Hepatocyte (in vitro differentiated cells): ENCODE measurements at regions not wholly inside any gene's neighbourhood (a gene's known extent, or its start where the extent isn't known, plus 50 kb on each side); places are given as distances from the start of the nearest gene placed in this dataset.

ENCODE experiments used
- DNase-seq: peaks from one replicate; pipeline ENCODE4 v3.0.0-alpha.2; 2016; ENCODE audit warnings: low spot score
- H2AFZ ChIP-seq: fragments of 200-600 bp; sonication (generic); 2 replicates; pipeline ENCODE4 v1.6.0; 2016; ENCODE audit warnings: antibody characterized with exemption, mild to moderate bottlenecking
- H3K27ac ChIP-seq: fragments of 200-600 bp; sonication (generic); 2 replicates; pipeline ENCODE4 v1.5.1; 2016; ENCODE audit warnings: mild to moderate bottlenecking
- H3K27me3 ChIP-seq: fragments of 200-600 bp; sonication (generic); 2 replicates; pipeline ENCODE4 v1.6.1; 2016
- H3K36me3 ChIP-seq: fragments of 200-600 bp; sonication (generic); replicated peaks from 2 replicates; pipeline ENCODE4 v1.5.1; 2016; ENCODE audit warnings: low read depth; ENCODE audit not compliant: insufficient read depth
- H3K4me1 ChIP-seq: fragments of 200-600 bp; sonication (generic); 2 replicates; pipeline ENCODE4 v1.5.1; 2016; ENCODE audit warnings: mild to moderate bottlenecking, moderate library complexity; ENCODE audit not compliant: insufficient read depth
- H3K4me2 ChIP-seq: fragments of 200-600 bp; sonication (generic); 2 replicates; pipeline ENCODE4 v1.6.0; 2016
- H3K4me3 ChIP-seq: fragments of 200-600 bp; sonication (generic); 2 replicates; pipeline ENCODE4 v1.5.1; 2016; ENCODE audit warnings: mild to moderate bottlenecking
- H3K79me2 ChIP-seq: fragments of 200-600 bp; sonication (generic); 2 replicates; pipeline ENCODE4 v1.6.0; 2017; ENCODE audit warnings: mild to moderate bottlenecking
- H3K9me2 ChIP-seq: fragments of 200-600 bp; sonication (generic); replicated peaks from 2 replicates; pipeline ENCODE4 v1.6.0; 2017; ENCODE audit warnings: mild to moderate bottlenecking; ENCODE audit not compliant: insufficient read depth
- H3K9me3 ChIP-seq: fragments of 200-600 bp; sonication (generic); 2 replicates; pipeline ENCODE4 v1.5.1; 2016; ENCODE audit warnings: low read depth, mild to moderate bottlenecking
- H4K20me1 ChIP-seq: fragments of 200-600 bp; sonication (generic); 2 replicates; pipeline ENCODE4 v1.6.0; 2016; ENCODE audit warnings: mild to moderate bottlenecking; ENCODE audit not compliant: insufficient read depth, poor library complexity, severe bottlenecking
- EZH2 ChIP-seq: fragments of 200-600 bp; sonication (generic); IDR thresholded peaks from 2 replicates; pipeline ENCODE4 v1.6.1; 2016; ENCODE audit warnings: antibody characterized with exemption, mild to moderate bottlenecking, borderline replicate concordance
- EZH2phosphoT487 ChIP-seq: fragments of 200-600 bp; sonication (generic); IDR thresholded peaks from one replicate; pipeline ENCODE4 v1.6.1; 2018; ENCODE audit warnings: antibody characterized with exemption, mild to moderate bottlenecking, low read depth, moderate library complexity; ENCODE audit not compliant: unreplicated experiment, severe bottlenecking
- WGBS: methylation state at CpG from one replicate; pipeline ENCODE4 v1.1.6; 2016; ENCODE audit warnings: low lambda C conversion rate; ENCODE audit errors: missing lambda C conversion rate; 5-methylcytosine and 5-hydroxymethylcytosine counted together
- TF ChIP-seq, protein P1 (sequence below): fragments of 200-600 bp; sonication (generic); IDR thresholded peaks from 2 replicates; pipeline ENCODE4 v1.5.1; 2016; ENCODE audit warnings: antibody characterized with exemption, mild to moderate bottlenecking; ENCODE audit not compliant: poor library complexity

DNA sequence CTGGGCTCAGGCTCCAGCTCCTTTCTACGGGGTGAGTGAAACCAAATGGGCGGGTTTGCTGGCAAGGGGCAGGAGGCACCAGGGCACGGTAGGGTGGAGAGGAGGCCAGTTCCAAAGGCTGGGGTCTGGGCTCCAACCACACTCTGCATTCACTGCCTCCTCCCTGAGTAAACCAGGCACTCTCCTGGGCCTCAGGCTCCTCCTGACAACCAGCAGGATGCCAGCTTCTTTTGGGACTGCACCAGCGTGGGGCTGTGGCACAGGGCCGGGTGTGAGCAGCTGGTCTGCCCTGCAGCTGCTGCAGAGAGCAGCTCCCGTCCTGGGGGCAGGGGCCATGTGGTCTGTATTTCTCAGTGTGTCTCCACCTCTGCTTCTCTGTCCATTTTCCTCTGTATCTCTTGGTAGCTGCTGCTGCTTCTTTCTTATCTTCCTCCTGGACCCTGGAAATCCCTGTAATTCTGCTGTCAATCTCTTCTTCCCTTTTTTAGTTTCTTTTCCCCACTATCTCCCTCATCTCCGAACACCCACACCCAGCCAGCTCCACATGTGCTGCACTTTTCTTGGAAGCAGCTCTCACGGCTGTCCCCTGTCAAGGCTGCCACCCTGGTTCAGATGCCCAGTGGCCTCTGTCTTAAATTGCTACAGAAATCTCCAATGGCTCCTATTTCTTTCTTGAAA, 54.9 kb upstream of the TBC1D21 start:
- Histone ChIP-seq H3K79me2 (no peaks in the 10 kb centered on the region), H3K4me1 (no peaks in the 10 kb centered on the region), H3K9me3 (no peaks in the 10 kb centered on the region), H4K20me1 (no peaks in the 10 kb centered on the region), H3K4me3 (no peak overlapping the region), H2AFZ (no peak overlapping the region), H3K4me2 (no peak overlapping the region), H3K9me2 (no peaks in the 10 kb centered on the region), H3K27ac (no peak overlapping the region), H3K36me3 (no peaks in the 10 kb centered on the region), H3K27me3 (no peaks in the 10 kb centered on the region)
- DNase-seq, result no peak
- 73% methylated on average over 8 of the region's 8 CpGs for WGBS
- no peak for TF ChIP-seq EZH2
- TF ChIP-seq EZH2phosphoT487, result no peak
- TF ChIP-seq, protein P1, sequence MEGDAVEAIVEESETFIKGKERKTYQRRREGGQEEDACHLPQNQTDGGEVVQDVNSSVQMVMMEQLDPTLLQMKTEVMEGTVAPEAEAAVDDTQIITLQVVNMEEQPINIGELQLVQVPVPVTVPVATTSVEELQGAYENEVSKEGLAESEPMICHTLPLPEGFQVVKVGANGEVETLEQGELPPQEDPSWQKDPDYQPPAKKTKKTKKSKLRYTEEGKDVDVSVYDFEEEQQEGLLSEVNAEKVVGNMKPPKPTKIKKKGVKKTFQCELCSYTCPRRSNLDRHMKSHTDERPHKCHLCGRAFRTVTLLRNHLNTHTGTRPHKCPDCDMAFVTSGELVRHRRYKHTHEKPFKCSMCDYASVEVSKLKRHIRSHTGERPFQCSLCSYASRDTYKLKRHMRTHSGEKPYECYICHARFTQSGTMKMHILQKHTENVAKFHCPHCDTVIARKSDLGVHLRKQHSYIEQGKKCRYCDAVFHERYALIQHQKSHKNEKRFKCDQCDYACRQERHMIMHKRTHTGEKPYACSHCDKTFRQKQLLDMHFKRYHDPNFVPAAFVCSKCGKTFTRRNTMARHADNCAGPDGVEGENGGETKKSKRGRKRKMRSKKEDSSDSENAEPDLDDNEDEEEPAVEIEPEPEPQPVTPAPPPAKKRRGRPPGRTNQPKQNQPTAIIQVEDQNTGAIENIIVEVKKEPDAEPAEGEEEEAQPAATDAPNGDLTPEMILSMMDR, result no peak

DNA sequence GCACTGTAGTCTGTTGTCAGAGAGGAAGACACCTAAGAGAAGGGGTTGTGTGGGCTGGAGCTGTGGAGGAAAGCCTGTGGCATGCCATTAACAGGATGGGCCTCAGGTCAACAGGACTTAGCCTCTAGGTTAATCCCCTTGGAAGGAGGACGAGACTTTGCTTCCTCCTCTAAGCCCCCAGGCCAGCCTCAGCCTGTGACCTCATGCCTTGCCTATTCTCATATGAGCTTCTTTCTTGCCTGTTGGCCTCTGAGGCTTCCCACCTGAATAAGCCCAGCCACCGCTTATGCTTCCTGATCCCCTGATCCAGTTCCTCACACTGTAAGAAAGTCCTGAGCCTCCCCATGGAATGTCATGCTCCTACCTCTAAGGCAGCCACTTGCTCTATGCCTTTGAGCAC, 52.2 kb upstream of the TBC1D21 start:
- no peak for TF ChIP-seq EZH2phosphoT487
- TF ChIP-seq EZH2, result no peak
- TF ChIP-seq, protein P1, result no peak
- H3K4me3 ChIP-seq, result no peak overlapping the region
- H3K36me3 ChIP-seq, result no peaks in the 10 kb centered on the region
- H3K4me2 ChIP-seq, result no peak overlapping the region
- H3K27ac ChIP-seq, result no peak overlapping the region
- H3K9me2 ChIP-seq, result no peaks in the 10 kb centered on the region
- 69% methylated on average over 2 of the region's 2 CpGs for WGBS
- no peak overlapping the region for H2AFZ ChIP-seq
- no peaks in the 10 kb centered on the region for H3K9me3 ChIP-seq
- no peak for DNase-seq
- no peaks in the 10 kb centered on the region for H3K79me2 ChIP-seq
- H3K27me3 ChIP-seq, result no peaks in the 10 kb centered on the region
- H4K20me1 ChIP-seq, result no peaks in the 10 kb centered on the region
- no peaks in the 10 kb centered on the region for H3K4me1 ChIP-seq

DNA sequence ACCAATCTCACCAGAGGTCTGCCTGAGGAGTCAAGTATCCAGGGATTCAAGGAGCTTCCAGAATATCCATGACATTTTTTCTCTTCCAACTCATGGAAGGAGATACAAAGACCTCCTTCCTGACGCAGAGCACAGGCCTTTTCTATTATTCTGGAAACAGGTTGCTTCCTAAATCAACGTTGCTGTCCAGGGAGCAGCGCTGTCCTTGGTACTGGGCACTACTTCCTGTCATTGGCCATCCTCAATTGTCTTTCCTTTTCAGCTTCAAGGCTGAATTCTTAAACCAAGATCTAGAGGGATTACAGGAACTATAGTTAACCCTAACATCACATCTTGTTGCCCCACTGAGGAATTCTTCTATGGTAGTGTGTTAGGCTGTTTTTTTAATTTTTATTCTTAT, 50.4 kb upstream of the TBC1D21 start:
- H3K36me3 ChIP-seq, result no peaks in the 10 kb centered on the region
- peaks cover 2% of the 10 kb centered on the region for H3K27me3 ChIP-seq
- no peak overlapping the region for H2AFZ ChIP-seq
- H3K4me2 ChIP-seq, result no peak overlapping the region
- TF ChIP-seq, protein P1, result no peak
- no peak for TF ChIP-seq EZH2
- no peak for TF ChIP-seq EZH2phosphoT487
- no peaks in the 10 kb centered on the region for H3K9me2 ChIP-seq
- no peaks in the 10 kb centered on the region for H3K4me1 ChIP-seq
- H3K4me3 ChIP-seq, result no peak overlapping the region
- WGBS, result 25% methylated on average over 3 of the region's 3 CpGs
- H4K20me1 ChIP-seq, result no peaks in the 10 kb centered on the region
- DNase-seq, result peak; percentile 57
- H3K27ac ChIP-seq, result no peak overlapping the region
- no peaks in the 10 kb centered on the region for H3K79me2 ChIP-seq
- no peaks in the 10 kb centered on the region for H3K9me3 ChIP-seq
